Ectodermal cell (in vitro differentiated cells): ENCODE measurements at regions not wholly inside any gene's neighbourhood (a gene's known extent, or its start where the extent isn't known, plus 50 kb on each side); places are given as distances from the start of the nearest gene placed in this dataset.

Experiments used
- H3K27ac ChIP-seq: 2 replicates; pipeline ENCODE4 v1.7.0; 2013; ENCODE audit warnings: mild to moderate bottlenecking, low read depth, low read length; ENCODE audit not compliant: insufficient read depth, poor library complexity, severe bottlenecking
- H3K27me3 ChIP-seq: 2 replicates; pipeline ENCODE4 v1.7.0; 2013; ENCODE audit warnings: mild to moderate bottlenecking, low read length; ENCODE audit not compliant: insufficient read depth, control insufficient read depth, poor library complexity, severe bottlenecking
- H3K36me3 ChIP-seq: one replicate; pipeline ENCODE4 v1.7.0; 2013; ENCODE audit warnings: low read length; ENCODE audit not compliant: control insufficient read depth, insufficient read depth
- H3K4me1 ChIP-seq: one replicate; pipeline ENCODE4 v1.7.0; 2013; ENCODE audit warnings: low read length; ENCODE audit not compliant: control insufficient read depth, insufficient read depth
- H3K4me3 ChIP-seq: 2 replicates; pipeline ENCODE4 v1.7.0; 2013; ENCODE audit warnings: low read depth, low read length, control low read depth; ENCODE audit not compliant: insufficient read depth
- H3K9me3 ChIP-seq: 2 replicates; pipeline ENCODE4 v1.7.0; 2013; ENCODE audit warnings: mild to moderate bottlenecking, low read length, moderate library complexity; ENCODE audit not compliant: control insufficient read depth
- WGBS, 2 experiments: methylation state at CpG; one replicate each; pipeline ENCODE4 v1.1.7; 2013; ENCODE audit warnings: missing lambda C conversion rate in 2 of 2; 5-methylcytosine and 5-hydroxymethylcytosine counted together

DNA sequence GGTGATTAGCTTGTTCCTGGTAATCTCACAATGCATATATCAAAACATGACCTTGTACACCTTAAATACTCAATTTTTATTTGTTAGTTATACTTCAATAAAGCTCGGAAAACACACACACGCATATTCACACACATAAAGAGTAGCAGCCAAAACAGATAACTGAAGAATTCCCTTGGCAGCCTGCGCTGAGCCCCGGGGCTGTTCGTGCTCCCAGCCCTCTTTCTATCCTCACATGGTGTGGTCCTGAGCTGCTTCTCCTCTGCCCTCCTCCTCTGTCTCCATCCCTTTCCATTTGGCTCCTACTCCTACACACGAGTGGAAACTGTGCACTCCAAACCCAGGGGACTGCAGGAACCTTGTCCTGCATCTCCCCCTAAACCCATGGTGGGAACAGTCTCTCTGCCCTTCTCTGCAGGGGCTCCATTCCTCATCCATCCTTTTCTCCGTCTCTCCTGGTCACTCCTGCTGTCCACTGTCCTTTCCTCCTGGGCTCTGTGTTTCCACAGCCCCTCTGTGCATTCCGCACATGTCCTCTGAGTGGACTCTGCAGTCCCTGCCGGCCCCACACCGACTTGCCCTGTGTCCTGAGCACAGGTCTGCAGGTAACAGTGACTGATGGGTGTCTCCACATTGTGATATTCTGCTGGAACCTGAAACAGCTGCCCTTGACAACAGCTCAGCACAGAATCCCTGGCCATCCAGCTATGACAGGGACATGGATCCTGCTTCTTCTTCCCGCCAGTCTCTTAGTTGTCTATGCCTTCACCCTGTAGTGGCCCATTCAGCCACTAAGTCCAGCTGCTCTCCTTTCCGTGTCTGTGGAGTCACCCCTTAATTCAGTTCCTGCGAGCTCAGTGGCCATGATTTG is 216.8 kb upstream of the ZNF32 start:
- H3K4me1 ChIP-seq: no peaks in the 10 kb centered on the region
- no peak overlapping the region for H3K4me3 ChIP-seq
- no peak overlapping the region for H3K27ac ChIP-seq
- no peaks in the 10 kb centered on the region for H3K9me3 ChIP-seq
- no peaks in the 10 kb centered on the region for H3K27me3 ChIP-seq
- 86 to 87% methylated on average over 13 of the region's 13 CpGs for WGBS, 2 experiments
- H3K36me3 ChIP-seq: no peaks in the 10 kb centered on the region

DNA sequence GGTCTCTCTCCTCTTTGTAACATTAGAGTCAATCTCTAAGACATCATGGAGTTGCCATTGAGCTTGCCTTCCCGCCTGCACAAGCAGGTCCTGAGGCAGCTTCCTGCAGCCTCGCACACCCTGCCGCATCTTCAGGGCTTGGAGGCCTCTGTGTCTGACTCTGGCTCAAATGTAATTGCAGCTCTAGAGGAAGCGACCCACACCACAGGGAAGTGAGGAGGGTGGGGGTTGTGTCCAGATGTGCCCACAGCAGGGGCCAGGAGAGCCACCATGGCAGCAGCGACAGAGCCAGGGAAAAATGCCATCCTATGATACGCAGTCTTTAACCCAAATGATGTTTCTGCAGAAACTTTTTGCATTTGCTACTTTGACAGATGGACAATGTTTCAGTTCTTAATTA is 216.0 kb upstream of the ZNF32 start:
- WGBS, 2 experiments: 90 to 93% methylated on average over 6 of the region's 6 CpGs
- H3K27me3 ChIP-seq: no peaks in the 10 kb centered on the region

DNA sequence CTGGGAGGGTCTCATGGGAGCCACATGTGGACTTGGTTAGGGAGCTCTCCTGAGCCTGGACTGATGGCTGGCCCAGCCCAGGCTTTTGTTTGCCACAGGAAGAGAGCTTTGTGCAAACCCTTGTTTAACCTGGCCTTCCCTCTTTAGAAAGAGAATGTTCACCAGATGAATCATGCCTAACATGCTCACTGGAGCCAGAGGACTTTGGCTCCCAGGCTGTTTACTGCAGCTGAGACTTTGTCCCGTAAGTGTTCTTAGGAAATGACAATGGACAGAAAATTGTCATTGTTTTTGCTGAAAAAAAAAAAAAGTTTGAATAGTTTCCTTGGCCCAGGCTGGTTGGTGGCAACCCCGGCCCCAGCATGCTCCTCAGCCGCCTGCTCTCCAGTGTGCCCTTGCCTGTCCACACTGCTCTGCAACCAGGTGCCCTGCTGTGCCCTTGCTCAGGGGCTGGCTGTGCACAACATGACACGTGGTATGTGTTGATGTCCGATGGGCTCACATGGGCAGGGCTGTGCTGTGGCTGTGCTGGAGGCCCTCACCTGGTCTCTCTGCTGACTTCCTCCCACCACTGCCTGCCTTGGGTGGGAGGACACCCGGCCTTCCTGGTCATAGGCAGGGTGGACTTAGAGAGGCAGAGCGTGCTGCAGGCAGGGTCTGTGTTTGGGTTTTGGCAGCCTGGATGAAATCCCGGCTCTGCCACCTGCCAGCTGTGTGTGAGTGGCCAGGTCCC is 215.3 kb upstream of the ZNF32 start:
- Histone ChIP-seq H3K4me3 (no peak overlapping the region), H3K36me3 (no peaks in the 10 kb centered on the region), H3K9me3 (no peaks in the 10 kb centered on the region), H3K4me1 (no peaks in the 10 kb centered on the region), H3K27me3 (no peaks in the 10 kb centered on the region), H3K27ac (no peak overlapping the region)
- 92% methylated on average over 8 of the region's 8 CpGs for WGBS, 2 experiments

More for the DNA sequence above, 216.0 kb upstream of the ZNF32 start:
- H3K4me1 ChIP-seq: no peaks in the 10 kb centered on the region
- no peaks in the 10 kb centered on the region for H3K36me3 ChIP-seq
- no peaks in the 10 kb centered on the region for H3K9me3 ChIP-seq
- H3K27ac ChIP-seq: no peak overlapping the region
- H3K4me3 ChIP-seq: no peak overlapping the region

DNA sequence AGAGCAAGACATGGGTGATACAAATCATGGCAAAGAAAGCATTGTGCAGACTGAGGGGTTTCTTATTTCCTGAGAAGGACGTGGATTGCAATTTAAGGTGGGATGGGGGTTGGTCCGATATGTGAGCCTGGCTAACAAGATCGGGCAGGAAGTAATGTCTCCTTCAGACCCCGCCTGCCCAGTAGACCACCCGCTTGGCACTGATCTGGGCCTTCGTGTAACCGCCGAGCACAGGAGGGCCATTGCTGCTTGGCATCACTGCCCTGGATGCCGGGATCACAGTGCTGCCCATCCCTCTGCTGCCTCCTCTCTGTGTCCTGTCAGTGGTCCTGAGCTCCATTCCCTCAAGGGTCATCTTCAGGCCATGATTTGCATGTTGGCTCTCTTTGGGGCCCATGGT is 214.6 kb upstream of the ZNF32 start:
- Histone ChIP-seq H3K27me3 (no peaks in the 10 kb centered on the region), H3K4me3 (no peak overlapping the region), H3K9me3 (no peaks in the 10 kb centered on the region), H3K36me3 (no peaks in the 10 kb centered on the region), H3K27ac (no peak overlapping the region), H3K4me1 (no peaks in the 10 kb centered on the region)
- WGBS, 2 experiments: 96 to 97% methylated on average over 9 of the region's 9 CpGs

DNA sequence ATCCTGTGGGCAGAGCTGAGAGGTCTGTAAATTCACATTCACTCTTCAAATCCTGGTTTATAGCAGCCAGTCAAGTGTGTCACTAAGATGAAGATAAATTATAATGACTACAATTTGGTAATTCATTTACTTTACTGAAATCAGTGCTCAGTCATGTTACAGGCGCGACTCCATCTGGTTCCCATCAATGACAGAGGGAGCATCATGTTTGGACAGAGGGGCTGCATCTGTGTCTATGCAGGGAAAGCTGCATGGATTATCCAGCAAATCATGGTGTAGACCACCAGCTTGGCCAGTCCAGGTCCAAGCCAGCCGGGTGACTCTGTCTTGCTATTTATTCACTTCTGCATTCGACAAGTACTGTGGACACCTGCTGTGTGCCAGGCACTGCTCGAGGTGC is 214.1 kb upstream of the ZNF32 start:
- Histone ChIP-seq H3K4me3 (no peak overlapping the region), H3K9me3 (no peaks in the 10 kb centered on the region), H3K27ac (no peak overlapping the region), H3K36me3 (no peaks in the 10 kb centered on the region), H3K4me1 (no peaks in the 10 kb centered on the region), H3K27me3 (no peaks in the 10 kb centered on the region)
- 91 to 92% methylated on average over 5 of the region's 5 CpGs for WGBS, 2 experiments

DNA sequence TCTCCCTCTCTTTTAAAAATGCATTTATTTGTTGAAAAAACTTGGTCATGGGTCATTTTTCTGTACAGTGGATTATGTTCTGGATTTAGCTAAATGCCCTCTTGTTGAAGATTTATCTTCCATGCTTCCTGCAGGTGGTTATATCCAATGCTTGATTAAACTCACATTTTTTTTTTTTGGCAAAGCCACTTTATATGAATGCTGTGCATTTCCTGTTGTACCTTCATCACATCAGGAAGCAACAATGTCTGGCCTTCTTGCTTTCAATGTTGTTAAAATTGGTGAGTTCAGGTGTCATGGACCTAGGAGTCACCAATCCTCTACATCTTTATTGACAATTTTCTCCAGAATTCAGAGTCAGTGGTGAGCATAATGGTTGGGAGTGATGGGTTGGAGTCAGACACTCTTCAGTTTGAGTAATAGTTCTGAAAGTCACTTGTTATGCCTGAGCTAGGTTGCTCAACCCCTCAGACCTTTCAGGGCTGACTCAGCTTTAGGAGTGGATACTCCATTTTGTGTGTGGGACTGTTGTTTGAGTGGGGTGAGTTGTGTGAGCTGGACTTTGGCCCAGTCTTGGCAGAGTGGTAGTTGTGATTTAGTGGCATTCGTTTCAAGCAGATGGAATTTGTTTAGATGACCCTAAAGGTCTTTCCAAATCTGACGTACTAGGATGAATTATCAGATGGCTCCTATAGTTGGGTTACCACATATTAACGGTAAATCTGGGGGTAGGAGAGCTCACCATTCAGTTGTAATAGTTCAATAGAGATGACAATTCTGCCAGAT is 213.5 kb upstream of the ZNF32 start:
- no peaks in the 10 kb centered on the region for H3K4me1 ChIP-seq
- H3K27me3 ChIP-seq: no peaks in the 10 kb centered on the region
- no peak overlapping the region for H3K27ac ChIP-seq
- H3K36me3 ChIP-seq: no peaks in the 10 kb centered on the region
- H3K9me3 ChIP-seq: no peaks in the 10 kb centered on the region
- no peak overlapping the region for H3K4me3 ChIP-seq
- 91 to 96% methylated on average over 3 of the region's 3 CpGs for WGBS, 2 experiments

DNA sequence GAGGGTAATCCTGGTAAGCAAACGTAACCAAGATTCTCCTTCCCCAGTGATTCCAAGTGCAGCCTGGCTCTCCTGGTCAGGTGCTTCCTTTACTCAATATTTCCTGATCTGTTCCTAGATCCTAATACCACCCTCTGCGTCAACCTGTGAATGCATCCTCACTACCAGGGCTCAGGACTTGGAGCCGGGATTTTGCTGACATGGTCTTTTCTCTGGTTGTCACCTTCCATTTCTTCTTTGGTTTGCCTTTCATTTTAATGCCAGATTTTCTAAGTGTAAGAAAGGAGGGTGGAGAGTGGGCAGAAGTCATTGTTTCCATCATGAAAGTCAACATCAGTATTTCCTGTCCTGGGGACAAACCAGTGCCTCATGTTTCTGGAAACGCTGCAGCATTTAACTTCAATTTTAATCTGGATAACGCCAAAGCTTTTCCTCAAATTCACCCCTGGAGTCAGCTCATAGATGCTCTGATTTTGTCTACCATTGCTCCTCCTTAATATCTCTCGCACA is 210.4 kb upstream of the ZNF32 start:
- WGBS, 2 experiments: 93% methylated on average over 6 of the region's 6 CpGs
- Histone ChIP-seq H3K4me3 (no peak overlapping the region), H3K4me1 (no peaks in the 10 kb centered on the region), H3K36me3 (no peaks in the 10 kb centered on the region), H3K27me3 (no peaks in the 10 kb centered on the region), H3K9me3 (no peaks in the 10 kb centered on the region), H3K27ac (no peak overlapping the region)

DNA sequence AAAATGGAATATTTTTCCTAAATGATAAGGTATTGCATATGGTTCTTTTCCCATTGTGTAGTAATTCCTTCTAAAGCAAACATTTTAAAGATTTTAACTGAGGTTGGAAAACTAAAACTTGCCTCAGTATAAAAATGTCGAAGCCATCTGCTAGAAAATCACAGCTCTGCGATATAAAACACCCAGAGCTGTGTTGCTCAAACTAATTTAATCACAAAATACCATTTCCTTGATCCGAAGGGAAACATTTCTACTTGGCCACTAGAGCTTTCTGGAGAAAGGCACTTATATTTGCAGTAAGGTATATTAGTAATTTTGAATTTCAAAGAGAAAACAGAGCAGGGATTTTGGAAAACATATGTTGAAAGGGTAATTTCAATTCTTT is 209.2 kb upstream of the ZNF32 start:
- H3K4me3 ChIP-seq: no peak overlapping the region
- no peak overlapping the region for H3K27ac ChIP-seq
- H3K9me3 ChIP-seq: no peaks in the 10 kb centered on the region
- no peaks in the 10 kb centered on the region for H3K4me1 ChIP-seq
- no peaks in the 10 kb centered on the region for H3K36me3 ChIP-seq
- 93 to 94% methylated on average over 3 of the region's 3 CpGs for WGBS, 2 experiments
- no peaks in the 10 kb centered on the region for H3K27me3 ChIP-seq

DNA sequence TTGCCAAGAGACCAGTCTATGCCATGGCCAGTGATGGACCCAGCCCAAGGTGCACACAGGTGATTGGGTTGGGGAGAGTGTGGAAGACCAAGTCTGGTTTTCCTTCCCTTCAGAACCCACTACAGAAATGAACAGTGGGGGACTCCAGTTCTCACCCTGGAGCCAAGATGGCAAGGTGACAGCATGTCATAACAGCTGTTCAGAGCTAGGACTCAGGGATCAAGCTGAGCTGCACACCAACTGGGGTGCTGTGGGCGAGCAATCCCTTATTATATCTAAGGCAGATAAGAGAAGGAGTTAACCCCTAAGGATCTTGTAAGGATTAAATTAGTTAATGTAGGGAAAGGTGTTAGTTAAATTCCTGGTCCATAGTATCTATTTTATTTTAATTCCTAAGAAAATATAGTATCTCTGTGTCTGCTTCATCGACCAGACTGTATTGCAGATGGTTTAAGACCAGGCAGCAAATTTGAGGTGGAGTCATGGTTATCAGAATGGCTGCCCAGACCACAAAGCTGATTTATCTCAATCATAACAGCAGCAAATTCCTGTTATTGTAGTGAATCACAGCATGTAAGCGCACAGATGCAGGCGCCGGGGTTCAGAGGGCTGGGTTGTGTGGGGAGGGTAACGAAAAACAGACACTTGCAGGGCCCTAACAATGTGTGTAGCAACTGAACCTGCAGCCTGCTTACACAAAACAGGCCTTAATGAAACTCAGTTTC is 208.7 kb upstream of the ZNF32 start:
- Histone ChIP-seq H3K9me3 (no peaks in the 10 kb centered on the region), H3K27ac (no peak overlapping the region), H3K27me3 (no peaks in the 10 kb centered on the region), H3K36me3 (no peaks in the 10 kb centered on the region), H3K4me3 (no peak overlapping the region), H3K4me1 (no peaks in the 10 kb centered on the region)
- WGBS, 2 experiments: 91 to 97% methylated on average over 6 of the region's 6 CpGs
